NCI-H2196 (cell line): ENCODE measurements at regions not wholly inside any gene's neighbourhood (a gene's known extent, or its start where the extent isn't known, plus 50 kb on each side); places are given as distances from the start of the nearest gene placed in this dataset.
"Not testable (repeated sequence)": the region's sequence is repeated elsewhere in the genome, so short reads cannot be mapped to it uniquely, and the experiment has no call there.

Experiments
- DNase-seq: peaks from one replicate; lab custom pipeline; 2025; ENCODE audit not compliant: unreplicated experiment; lab: John Stamatoyannopoulos, UW

DNA sequence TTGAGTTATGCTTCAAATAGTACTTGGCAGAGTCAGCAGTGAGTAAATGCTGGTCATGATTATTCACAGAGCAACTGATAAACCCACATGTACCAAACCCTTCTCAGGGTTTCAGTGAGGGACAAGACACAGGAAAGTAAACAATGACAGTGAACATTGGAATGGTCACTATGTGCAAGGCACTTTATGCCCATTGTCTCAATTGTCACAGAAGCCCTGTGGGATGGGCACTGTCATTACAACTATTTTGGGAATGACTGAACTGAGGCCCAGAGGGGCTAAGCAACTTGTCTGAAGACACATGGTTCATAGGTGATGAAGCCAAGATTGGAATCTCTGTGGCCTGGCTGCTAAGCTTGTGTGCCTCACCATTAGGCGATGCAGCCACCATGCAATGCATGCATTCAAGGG lies 238.5 kb downstream of the RBM19 start:
- no peak for DNase-seq

GRCh38 chr12:113726254-113726819 lies 239.8 kb downstream of the RBM19 start:
- no peak for DNase-seq

- no peak for DNase-seq
These were observed 240.6 kb downstream of the RBM19 start for GRCh38 chr12:113725557-113725876.

- peak; percentile 6 for DNase-seq
These were observed 241.2 kb downstream of the RBM19 start for GRCh38 chr12:113724794-113725556.

GRCh38 chr12:113723631-113724030 lies 242.5 kb downstream of the RBM19 start:
- no peak for DNase-seq

DNA sequence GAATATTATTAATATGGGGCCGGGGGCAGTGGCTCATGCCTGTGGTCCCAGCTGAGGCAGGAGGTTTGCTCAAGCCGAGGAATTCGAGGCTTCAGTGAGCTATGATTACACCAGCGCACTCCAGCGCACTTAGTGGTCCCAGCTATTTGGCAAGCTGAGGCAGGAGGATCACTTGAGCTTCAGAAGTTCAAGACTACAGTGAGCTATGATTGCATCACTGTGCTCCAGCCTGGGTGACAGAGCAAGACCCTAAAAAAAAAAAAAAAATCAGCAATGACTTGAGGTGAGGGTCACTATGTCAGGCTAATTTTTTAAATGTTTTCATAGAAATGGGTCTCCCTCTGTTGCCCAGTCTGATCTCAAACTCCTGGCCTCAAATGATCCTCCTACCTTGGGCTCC lies 243.4 kb downstream of the RBM19 start:
- DNase-seq, result no peak

DNA sequence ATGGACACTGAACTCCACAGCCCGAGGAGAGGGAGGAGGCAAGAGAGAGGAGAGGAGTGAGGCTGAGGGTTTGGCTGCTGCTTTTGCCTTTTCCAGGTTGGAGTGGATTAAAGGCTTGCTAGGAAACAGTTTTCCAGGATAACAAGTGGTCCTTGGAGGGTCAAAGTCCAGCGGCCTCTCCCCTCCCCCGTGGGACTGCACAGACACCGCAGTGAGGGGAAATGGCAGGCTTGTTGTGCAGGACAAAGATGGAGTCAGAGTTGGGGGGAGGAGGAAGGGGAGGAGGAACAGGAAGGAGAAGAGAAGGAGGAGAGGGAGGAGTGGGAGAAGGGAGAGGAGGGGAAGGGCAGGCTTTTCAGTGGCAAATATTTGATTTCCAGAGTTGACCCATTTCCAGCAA lies 245.5 kb downstream of the RBM19 start:
- no peak for DNase-seq

DNA sequence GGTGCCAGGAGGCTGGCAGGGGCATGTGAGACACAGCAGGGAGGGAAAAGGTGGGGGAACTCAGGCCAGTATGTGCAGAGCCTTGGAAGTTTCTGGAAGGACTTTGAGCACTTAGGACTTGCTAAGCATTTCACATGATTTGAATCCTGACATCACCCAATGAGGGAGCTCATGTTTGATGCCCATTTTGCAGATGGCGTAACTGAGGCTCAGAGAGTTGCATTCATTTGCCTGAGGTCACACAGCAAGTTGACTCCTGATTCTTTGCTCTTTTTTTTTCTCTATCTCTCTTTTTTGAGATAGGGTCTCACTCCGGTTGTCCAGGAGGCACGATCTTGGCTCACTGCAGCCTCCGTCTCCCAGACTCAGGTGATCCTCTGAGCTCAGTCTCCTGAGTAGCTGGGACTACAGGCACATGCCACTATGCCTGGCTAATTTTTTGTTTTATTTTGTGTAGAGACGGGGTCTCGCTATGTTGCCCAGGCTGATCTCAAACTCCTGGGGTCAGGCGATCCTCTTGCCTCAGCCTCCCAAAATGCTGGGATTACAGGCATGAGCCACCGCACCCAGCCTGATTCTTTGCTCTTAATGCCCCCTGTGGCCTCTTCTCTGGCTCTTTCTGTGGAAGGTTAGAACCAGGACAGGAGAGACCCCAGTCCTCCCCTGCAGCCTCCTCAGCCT lies 246.1 kb downstream of the RBM19 start:
- no peak for DNase-seq

DNA sequence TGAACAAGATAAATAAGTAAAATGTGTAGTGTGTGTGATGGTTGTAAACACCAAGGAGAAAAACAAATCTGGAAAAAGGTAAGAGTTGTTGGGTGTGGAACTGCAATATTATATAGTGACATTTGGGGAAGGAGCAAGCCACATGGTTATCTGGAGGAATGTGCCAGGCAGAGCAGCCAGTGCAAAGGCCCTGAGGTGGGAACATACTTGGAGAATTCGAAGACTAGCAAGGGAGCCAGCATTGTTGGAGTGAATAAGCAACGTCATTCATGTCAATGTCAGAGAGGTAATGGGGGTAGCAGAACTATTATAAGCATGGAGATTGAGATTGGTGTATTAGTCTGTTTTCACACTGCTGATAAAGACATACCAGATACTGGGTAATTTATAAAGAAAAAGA lies 241.5 kb upstream of the LHX5 start:
- DNase-seq, result no peak

DNA sequence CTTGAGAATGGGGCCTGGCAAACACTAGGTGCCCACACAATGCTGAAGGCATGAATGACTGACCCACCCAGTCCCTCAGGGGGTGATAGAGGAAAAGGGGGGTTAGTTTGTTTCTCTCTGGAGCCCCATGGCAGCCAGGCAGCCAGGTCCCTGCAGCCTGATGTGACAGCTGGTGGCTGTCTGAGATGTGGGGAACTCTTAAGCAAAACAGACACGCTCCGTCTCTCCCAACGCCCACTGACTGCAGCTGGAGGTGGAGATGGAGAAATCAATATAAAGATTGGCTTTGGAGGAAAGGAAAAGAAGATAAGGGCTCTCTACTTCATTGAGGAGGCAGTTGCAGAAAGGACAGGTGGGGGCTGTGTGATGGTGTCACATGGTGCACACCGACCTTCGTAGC lies 240.8 kb upstream of the LHX5 start:
- DNase-seq, result no peak

GRCh38 chr12:113710216-113710615 lies 238.5 kb upstream of the LHX5 start:
- DNase-seq, result no peak

DNA sequence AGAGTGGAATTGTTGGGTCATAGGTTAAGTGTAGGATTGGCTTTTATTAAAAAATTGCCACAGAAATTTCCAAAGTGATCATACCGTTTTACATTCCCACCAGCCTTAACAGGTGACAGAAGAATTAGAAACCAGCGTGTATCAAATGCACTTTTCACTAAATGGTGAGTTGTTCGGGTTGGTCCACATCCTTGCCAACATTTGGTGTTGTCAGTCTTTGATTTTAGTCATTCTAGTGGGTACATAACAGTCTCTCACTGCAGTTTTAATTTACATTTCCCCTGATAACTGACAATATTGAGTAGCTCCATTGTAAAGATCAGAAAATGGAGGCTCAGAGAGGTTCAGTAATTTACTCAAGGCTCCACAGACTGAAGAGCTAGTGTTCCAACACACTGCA lies 237.8 kb upstream of the LHX5 start:
- DNase-seq, result no peak

GRCh38 chr12:113702836-113703235 lies 231.2 kb upstream of the LHX5 start:
- DNase-seq, result no peak

DNA sequence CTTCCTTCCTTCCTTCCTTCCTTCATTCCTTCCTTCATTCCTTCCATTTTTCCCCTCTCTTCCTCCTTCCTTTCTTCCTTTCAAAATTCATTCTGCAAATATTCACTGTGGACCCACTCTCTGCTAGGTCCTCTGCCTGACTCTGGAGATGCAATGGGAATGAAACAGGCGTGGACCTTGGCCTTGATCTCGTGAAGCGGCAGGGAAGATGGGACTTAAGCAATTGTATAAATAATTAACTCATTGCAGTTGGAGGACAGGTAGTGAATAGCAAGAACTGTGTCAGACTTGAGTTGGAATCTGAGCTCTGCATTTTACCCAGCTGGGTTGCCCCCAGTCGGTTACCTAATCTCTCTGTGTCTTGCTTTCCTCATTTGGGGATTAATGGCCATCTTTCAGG lies 230.6 kb upstream of the LHX5 start:
- DNase-seq, result no peak

DNA sequence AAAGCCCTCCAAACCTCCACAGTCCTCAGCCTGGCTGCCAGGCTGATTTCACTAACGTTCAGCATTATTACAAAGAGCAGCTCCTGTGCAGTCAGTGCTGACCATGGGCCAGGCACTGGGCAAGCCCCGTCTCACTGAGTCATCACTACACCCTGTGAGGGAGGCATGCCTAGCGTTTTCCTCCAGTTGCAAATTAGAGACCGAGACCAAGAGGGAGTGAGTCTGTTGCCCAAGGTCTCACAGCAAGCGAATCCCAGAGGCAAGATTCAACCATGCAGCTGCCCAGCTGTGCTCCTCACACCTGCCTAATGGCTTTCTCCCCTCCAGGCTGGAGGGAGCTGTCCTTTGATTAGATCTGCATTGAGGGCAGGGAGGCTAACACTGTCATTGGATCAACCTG lies 229.3 kb upstream of the LHX5 start:
- no peak for DNase-seq

- DNase-seq, result not testable (repeated sequence)
These were observed 228.3 kb upstream of the LHX5 start for GRCh38 chr12:113699984-113700383.

GRCh38 chr12:113698510-113698858 lies 226.8 kb upstream of the LHX5 start:
- DNase-seq, result no peak

- peak; percentile 73 for DNase-seq
These were observed 226.2 kb upstream of the LHX5 start for GRCh38 chr12:113697651-113698509.

DNA sequence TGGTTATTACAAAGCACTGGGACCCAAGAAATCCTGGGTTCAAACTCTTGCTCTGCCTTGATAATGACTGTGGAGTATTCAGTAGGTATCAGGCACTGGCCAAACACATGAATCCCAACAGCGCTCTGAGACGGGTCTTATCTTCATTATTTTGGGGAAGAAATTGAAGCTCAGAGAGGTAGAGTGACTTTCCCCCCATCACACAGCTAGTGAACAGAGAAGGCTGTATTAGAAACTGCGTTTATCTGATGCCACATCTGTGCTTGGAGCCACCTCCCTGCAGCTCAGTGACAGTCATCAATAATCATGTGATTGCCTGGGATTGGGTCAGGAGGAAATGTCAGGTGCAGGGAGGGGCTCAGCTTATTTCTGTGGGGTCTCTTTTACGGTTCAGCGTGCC lies 225.4 kb upstream of the LHX5 start:
- no peak for DNase-seq

GRCh38 chr12:113693693-113694092 lies 222.0 kb upstream of the LHX5 start:
- DNase-seq, result no peak

- DNase-seq, result no peak
These were observed 217.5 kb upstream of the LHX5 start for GRCh38 chr12:113689047-113689610.
